GM23338 (cell line): ENCODE measurements at regions not wholly inside any gene's neighbourhood (a gene's known extent, or its start where the extent isn't known, plus 50 kb on each side); places are given as distances from the start of the nearest gene placed in this dataset.

Experiments used
- ATAC-seq: fragments of 200-7000 bp; cut with Tn5 transposase; 3 replicates; pipeline ENCODE4 v1.9.1; 2020
- DNase-seq: peaks from one replicate; pipeline ENCODE4 v3.0.0-alpha.2; 2015; ENCODE audit warnings: low spot score
- H2AFZ ChIP-seq: fragments of 200-600 bp; sonication (generic); 2 replicates; pipeline ENCODE4 v1.8.0; 2016; ENCODE audit warnings: antibody characterized with exemption, mild to moderate bottlenecking, moderate library complexity
- H3F3A ChIP-seq: fragments of 200-600 bp; sonication (generic); replicated peaks from 2 replicates; pipeline ENCODE4 v1.8.0; 2017; ENCODE audit warnings: antibody characterized with exemption, mixed run types, low read depth
- H3K27ac ChIP-seq: fragments of 200-600 bp; sonication (generic); 2 replicates; pipeline ENCODE4 v1.6.1; 2016; ENCODE audit warnings: low read depth
- H3K27me3 ChIP-seq: fragments of 200-600 bp; sonication (generic); 2 replicates; pipeline ENCODE4 v1.8.0; 2016; ENCODE audit warnings: mild to moderate bottlenecking, mixed run types, moderate library complexity; ENCODE audit not compliant: insufficient read depth
- H3K36me3 ChIP-seq: fragments of 200-600 bp; sonication (generic); 2 replicates; pipeline ENCODE4 v1.8.0; 2016; ENCODE audit warnings: mild to moderate bottlenecking; ENCODE audit not compliant: insufficient read depth
- H3K4me1 ChIP-seq: fragments of 200-600 bp; sonication (generic); 2 replicates; pipeline ENCODE4 v1.8.0; 2016; ENCODE audit warnings: mild to moderate bottlenecking, moderate library complexity; ENCODE audit not compliant: insufficient read depth
- H3K4me2 ChIP-seq: fragments of 200-600 bp; sonication (generic); 2 replicates; pipeline ENCODE4 v1.7.1; 2017; ENCODE audit warnings: mixed run types
- H3K4me3 ChIP-seq: fragments of 200-600 bp; sonication (generic); 2 replicates; pipeline ENCODE4 v1.6.1; 2016; ENCODE audit warnings: mixed run types
- H3K79me2 ChIP-seq: fragments of 200-600 bp; sonication (generic); replicated peaks from 2 replicates; pipeline ENCODE4 v1.8.0; 2017; ENCODE audit warnings: mild to moderate bottlenecking; ENCODE audit not compliant: insufficient read depth
- H3K9me2 ChIP-seq: fragments of 200-600 bp; sonication (generic); 2 replicates; pipeline ENCODE4 v1.8.0; 2017; ENCODE audit not compliant: insufficient read depth
- H4K20me1 ChIP-seq: fragments of 200-600 bp; sonication (generic); replicated peaks from 2 replicates; pipeline ENCODE4 v1.8.0; 2017; ENCODE audit warnings: mild to moderate bottlenecking; ENCODE audit not compliant: insufficient read depth
- H3K27ac Mint-ChIP-seq: 2 replicates; pipeline ENCODE4 v1.8.0; 2020; ENCODE audit warnings: inconsistent platforms, mild to moderate bottlenecking, moderate library complexity, mixed read lengths
- H3K27me3 Mint-ChIP-seq: 3 replicates; pipeline ENCODE4 v1.8.0; 2022; ENCODE audit warnings: low read depth, mild to moderate bottlenecking, moderate library complexity, mixed read lengths, inconsistent platforms; ENCODE audit not compliant: insufficient read depth, poor library complexity
- H3K36me3 Mint-ChIP-seq: 3 replicates; pipeline ENCODE4 v1.8.0; 2021; ENCODE audit warnings: low read depth, mild to moderate bottlenecking, inconsistent platforms, moderate library complexity, mixed read lengths
- H3K4me1 Mint-ChIP-seq: 3 replicates; pipeline ENCODE4 v1.8.0; 2020; ENCODE audit warnings: mild to moderate bottlenecking, inconsistent platforms, mixed read lengths
- H3K4me3 Mint-ChIP-seq: 3 replicates; pipeline ENCODE4 v1.8.0; 2021; ENCODE audit warnings: moderate library complexity, mild to moderate bottlenecking, inconsistent platforms, mixed read lengths
- H3K9me3 Mint-ChIP-seq: 3 replicates; pipeline ENCODE4 v1.8.0; 2020; ENCODE audit warnings: moderate library complexity, mild to moderate bottlenecking, inconsistent platforms, mixed read lengths
- CREB1 ChIP-seq: fragments of 250-450 bp; sonication (Bioruptor Pico); IDR thresholded peaks from 2 replicates; pipeline ENCODE4 v1.5.0; 2020; ENCODE audit warnings: low read depth, mild to moderate bottlenecking, moderate library complexity
- ETS1 ChIP-seq: IDR thresholded peaks from 2 replicates; pipeline ENCODE4 v1.6.1; 2016; ENCODE audit warnings: antibody characterized with exemption
- EZH2 ChIP-seq: fragments of 200-600 bp; sonication (generic); IDR thresholded peaks from one replicate; pipeline ENCODE4 v1.8.0; 2017; ENCODE audit warnings: antibody characterized with exemption, mild to moderate bottlenecking, low read depth; ENCODE audit not compliant: unreplicated experiment
- JUNB ChIP-seq: IDR thresholded peaks from one replicate; pipeline ENCODE4 v1.6.1; 2016; ENCODE audit warnings: antibody characterized with exemption; ENCODE audit not compliant: unreplicated experiment
- POLR2AphosphoS5 ChIP-seq: IDR thresholded peaks from 2 replicates; pipeline ENCODE4 v1.6.1; 2016; ENCODE audit warnings: antibody characterized with exemption, low read depth
- STAT1 ChIP-seq: IDR thresholded peaks from one replicate; pipeline ENCODE4 v1.6.1; 2016; ENCODE audit warnings: antibody characterized with exemption; ENCODE audit not compliant: unreplicated experiment
- TF ChIP-seq, protein P1 (sequence below), 2 experiments: fragments of 200-600 bp in 1 of 2; sonication (generic) in 1 of 2; conservative IDR thresholded peaks; 2 replicates each; pipeline versions ENCODE4 v1.5.1 to v1.6.1; 2016 to 2017; ENCODE audit warnings: antibody characterized with exemption in 2 of 2, low read depth in 2 of 2, mild to moderate bottlenecking in 2 of 2, moderate library complexity in 1 of 2
- TF ChIP-seq, protein P2 (sequence below): fragments of 250-450 bp; sonication (Bioruptor Pico); IDR thresholded peaks from 2 replicates; pipeline ENCODE4 v1.5.0; 2020; ENCODE audit warnings: mild to moderate bottlenecking, moderate library complexity

DNA sequence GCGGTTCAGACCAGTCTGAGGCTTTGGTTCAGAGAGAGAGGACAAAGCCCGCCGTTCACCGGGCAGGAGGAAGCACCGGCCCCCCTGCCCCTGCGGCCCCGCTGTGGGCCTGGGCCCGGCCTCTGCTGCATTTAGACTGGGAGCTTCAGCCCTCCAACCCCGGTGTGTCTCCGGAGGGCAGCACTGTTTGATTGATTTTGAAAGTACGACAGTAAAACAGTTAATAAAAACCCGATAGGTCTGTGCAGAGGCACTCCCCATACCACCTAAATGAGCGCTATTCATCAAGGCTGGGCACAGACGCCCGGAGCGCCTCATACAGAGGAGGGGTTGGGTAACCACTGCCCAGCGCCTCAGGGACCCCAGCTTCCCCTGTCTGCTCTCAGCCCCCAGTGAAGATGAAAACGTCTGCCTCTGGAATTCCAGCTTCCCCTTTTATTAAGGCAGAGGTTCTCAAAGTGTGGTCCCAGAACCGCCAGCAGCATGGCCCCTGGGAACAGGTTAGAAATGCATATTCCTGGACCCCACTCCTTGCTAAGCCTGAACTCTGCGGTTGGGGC is 256.7 kb upstream of the TLE3 start:
- no peaks in the 10 kb centered on the region for H3K79me2 ChIP-seq
- Mint-ChIP-seq H3K9me3 (no peaks in the 10 kb centered on the region), H3K27ac (no peak overlapping the region), H3K27me3 (peaks cover 9% of the 10 kb centered on the region), H3K4me3 (no peak overlapping the region), H3K36me3 (no peaks in the 10 kb centered on the region), H3K4me1 (peaks cover 2% of the 10 kb centered on the region; the same call in 2 of the 3 replicates)
- H3K4me1 ChIP-seq, result no peaks in the 10 kb centered on the region
- H3K27me3 ChIP-seq, result no peaks in the 10 kb centered on the region
- H4K20me1 ChIP-seq, result no peaks in the 10 kb centered on the region
- H3K4me3 ChIP-seq, result no peak overlapping the region
- peak; percentile 27; the same call in 2 of the 3 replicates for ATAC-seq
- peak overlapping the region; percentile 76; the same call in 1 of the 2 replicates for H2AFZ ChIP-seq
- no peaks in the 10 kb centered on the region for H3K36me3 ChIP-seq
- no peaks in the 10 kb centered on the region for H3F3A ChIP-seq
- no peak for TF ChIP-seq JUNB
- TF ChIP-seq, protein P1, sequence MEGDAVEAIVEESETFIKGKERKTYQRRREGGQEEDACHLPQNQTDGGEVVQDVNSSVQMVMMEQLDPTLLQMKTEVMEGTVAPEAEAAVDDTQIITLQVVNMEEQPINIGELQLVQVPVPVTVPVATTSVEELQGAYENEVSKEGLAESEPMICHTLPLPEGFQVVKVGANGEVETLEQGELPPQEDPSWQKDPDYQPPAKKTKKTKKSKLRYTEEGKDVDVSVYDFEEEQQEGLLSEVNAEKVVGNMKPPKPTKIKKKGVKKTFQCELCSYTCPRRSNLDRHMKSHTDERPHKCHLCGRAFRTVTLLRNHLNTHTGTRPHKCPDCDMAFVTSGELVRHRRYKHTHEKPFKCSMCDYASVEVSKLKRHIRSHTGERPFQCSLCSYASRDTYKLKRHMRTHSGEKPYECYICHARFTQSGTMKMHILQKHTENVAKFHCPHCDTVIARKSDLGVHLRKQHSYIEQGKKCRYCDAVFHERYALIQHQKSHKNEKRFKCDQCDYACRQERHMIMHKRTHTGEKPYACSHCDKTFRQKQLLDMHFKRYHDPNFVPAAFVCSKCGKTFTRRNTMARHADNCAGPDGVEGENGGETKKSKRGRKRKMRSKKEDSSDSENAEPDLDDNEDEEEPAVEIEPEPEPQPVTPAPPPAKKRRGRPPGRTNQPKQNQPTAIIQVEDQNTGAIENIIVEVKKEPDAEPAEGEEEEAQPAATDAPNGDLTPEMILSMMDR (conservative IDR thresholded peaks at IDR 0.05; ENCODE audit: low read depth in 2 of 2), result no peak
- no peak overlapping the region for H3K4me2 ChIP-seq
- no peak overlapping the region for H3K27ac ChIP-seq
- no peak for DNase-seq
- H3K9me2 ChIP-seq, result no peaks in the 10 kb centered on the region

DNA sequence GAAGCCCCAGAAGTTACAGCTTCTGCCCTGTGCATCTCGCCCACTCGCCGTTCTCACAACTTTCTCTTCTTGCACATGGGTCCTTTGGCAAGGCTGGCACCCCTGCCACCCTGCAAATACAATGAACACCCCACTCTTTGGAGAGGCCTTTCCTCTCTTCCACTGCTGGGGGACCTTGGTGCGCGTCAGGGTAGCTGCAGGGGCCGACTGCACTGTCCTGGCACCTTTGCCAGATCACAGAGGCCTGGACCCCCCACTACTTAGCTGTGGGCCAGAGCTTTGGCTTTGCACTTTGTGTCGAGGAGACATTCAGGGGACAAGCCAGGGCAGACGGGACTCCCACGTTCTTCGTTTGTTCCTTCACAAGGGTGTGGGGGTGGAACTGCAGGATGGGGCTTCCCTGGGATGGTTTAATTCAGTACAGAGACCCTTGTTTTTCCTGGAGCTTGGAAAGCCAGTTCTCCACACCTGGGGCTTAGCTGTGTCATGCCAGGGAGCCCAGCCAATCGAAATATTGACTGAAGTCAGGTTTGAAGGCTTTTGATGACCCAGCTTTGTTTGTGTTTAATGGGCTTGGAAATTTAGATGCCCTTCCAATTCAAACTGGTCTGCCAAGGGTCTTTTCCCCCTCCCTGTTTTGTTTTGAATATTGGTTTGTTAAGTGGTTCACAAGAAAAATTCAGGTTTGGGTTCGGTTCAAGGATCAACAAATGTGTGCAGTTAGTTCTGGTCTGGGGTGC is 256.1 kb upstream of the TLE3 start:
- Histone ChIP-seq H3K4me1 (no peaks in the 10 kb centered on the region), H3K36me3 (no peaks in the 10 kb centered on the region), H3F3A (no peaks in the 10 kb centered on the region), H3K4me3 (no peak overlapping the region), H3K79me2 (no peaks in the 10 kb centered on the region), H4K20me1 (no peaks in the 10 kb centered on the region), H3K4me2 (no peak overlapping the region), H3K27ac (no peak overlapping the region), H3K9me2 (no peaks in the 10 kb centered on the region), H2AFZ (peak overlapping the region; percentile 76; the same call in 1 of the 2 replicates), H3K27me3 (no peaks in the 10 kb centered on the region)
- no peak overlapping the region for H3K27ac Mint-ChIP-seq
- H3K9me3 Mint-ChIP-seq, result no peaks in the 10 kb centered on the region
- ATAC-seq (no peak), DNase-seq (no peak)
- no peaks in the 10 kb centered on the region for H3K4me1 Mint-ChIP-seq
- no peaks in the 10 kb centered on the region for H3K36me3 Mint-ChIP-seq
- H3K27me3 Mint-ChIP-seq, result peaks cover 10% of the 10 kb centered on the region
- no peak overlapping the region for H3K4me3 Mint-ChIP-seq
- TF ChIP-seq, protein P2, sequence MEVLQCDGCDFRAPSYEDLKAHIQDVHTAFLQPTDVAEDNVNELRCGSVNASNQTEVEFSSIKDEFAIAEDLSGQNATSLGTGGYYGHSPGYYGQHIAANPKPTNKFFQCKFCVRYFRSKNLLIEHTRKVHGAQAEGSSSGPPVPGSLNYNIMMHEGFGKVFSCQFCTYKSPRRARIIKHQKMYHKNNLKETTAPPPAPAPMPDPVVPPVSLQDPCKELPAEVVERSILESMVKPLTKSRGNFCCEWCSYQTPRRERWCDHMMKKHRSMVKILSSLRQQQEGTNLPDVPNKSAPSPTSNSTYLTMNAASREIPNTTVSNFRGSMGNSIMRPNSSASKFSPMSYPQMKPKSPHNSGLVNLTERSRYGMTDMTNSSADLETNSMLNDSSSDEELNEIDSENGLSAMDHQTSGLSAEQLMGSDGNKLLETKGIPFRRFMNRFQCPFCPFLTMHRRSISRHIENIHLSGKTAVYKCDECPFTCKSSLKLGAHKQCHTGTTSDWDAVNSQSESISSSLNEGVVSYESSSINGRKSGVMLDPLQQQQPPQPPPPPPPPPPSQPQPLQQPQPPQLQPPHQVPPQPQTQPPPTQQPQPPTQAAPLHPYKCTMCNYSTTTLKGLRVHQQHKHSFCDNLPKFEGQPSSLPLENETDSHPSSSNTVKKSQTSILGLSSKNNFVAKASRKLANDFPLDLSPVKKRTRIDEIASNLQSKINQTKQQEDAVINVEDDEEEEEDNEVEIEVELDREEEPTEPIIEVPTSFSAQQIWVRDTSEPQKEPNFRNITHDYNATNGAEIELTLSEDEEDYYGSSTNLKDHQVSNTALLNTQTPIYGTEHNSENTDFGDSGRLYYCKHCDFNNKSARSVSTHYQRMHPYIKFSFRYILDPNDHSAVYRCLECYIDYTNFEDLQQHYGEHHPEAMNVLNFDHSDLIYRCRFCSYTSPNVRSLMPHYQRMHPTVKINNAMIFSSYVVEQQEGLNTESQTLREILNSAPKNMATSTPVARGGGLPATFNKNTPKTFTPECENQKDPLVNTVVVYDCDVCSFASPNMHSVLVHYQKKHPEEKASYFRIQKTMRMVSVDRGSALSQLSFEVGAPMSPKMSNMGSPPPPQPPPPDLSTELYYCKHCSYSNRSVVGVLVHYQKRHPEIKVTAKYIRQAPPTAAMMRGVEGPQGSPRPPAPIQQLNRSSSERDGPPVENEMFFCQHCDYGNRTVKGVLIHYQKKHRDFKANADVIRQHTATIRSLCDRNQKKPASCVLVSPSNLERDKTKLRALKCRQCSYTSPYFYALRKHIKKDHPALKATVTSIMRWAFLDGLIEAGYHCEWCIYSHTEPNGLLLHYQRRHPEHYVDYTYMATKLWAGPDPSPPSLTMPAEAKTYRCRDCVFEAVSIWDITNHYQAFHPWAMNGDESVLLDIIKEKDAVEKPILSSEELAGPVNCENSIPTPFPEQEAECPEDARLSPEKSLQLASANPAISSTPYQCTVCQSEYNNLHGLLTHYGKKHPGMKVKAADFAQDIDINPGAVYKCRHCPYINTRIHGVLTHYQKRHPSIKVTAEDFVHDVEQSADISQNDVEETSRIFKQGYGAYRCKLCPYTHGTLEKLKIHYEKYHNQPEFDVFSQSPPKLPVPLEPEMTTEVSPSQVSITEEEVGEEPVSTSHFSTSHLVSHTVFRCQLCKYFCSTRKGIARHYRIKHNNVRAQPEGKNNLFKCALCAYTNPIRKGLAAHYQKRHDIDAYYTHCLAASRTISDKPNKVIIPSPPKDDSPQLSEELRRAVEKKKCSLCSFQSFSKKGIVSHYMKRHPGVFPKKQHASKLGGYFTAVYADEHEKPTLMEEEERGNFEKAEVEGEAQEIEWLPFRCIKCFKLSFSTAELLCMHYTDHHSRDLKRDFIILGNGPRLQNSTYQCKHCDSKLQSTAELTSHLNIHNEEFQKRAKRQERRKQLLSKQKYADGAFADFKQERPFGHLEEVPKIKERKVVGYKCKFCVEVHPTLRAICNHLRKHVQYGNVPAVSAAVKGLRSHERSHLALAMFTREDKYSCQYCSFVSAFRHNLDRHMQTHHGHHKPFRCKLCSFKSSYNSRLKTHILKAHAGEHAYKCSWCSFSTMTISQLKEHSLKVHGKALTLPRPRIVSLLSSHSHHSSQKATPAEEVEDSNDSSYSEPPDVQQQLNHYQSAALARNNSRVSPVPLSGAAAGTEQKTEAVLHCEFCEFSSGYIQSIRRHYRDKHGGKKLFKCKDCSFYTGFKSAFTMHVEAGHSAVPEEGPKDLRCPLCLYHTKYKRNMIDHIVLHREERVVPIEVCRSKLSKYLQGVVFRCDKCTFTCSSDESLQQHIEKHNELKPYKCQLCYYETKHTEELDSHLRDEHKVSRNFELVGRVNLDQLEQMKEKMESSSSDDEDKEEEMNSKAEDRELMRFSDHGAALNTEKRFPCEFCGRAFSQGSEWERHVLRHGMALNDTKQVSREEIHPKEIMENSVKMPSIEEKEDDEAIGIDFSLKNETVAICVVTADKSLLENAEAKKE, result no peak
- no peak for TF ChIP-seq POLR2AphosphoS5
- TF ChIP-seq EZH2, result no peak
- TF ChIP-seq STAT1, result no peak
- no peak for TF ChIP-seq ETS1
- TF ChIP-seq CREB1, result no peak
- no peak for TF ChIP-seq JUNB
